ENCODE measurements at regions not wholly inside any gene's neighbourhood (a gene's known extent, or its start where the extent isn't known, plus 50 kb on each side); places are given as distances from the start of the nearest gene placed in this dataset.

DNA sequence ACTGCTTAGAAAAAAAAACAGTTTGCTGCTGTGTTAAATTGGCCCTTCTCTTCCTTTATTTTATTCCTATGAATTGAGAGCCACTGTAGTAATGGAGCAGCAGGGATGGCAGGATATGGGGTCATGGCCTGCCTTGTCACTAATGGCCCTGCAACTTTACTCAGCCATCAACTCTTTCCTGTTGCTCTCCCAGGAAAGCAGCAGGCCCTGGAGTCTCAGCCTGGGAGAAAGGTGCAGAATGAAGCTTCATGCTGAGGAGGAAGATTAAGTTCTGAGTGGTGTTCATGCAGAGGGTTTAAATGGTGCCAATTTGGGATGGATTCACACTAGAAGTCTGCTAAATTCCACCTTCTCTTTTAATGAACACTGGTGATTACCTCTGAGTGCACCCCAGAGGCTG, 285.6 kb downstream of the GPAT3 start:
- TF ChIP-seq L3MBTL2 (conservative IDR thresholded peaks at IDR 0.05) (no peak), ZNF384 (IDR thresholded peaks at IDR 0.05) (no peak), BHLHE40 (IDR thresholded peaks at IDR 0.05; ENCODE audit: borderline replicate concordance) (no peak), FOXM1 (IDR thresholded peaks at IDR 0.05; ENCODE audit: borderline replicate concordance) (no peak), TARDBP (IDR thresholded peaks at IDR 0.05) (no peak), FOXA1 (IDR thresholded peaks at IDR 0.05) (no peak), HDGF (IDR thresholded peaks at IDR 0.05; ENCODE audit: borderline replicate concordance) (no peak), SP1 (IDR thresholded peaks at IDR 0.05) (no peak), FOXK2 (IDR thresholded peaks at IDR 0.05) (no peak), NFRKB (IDR thresholded peaks at IDR 0.05) (no peak), ELF4 (IDR thresholded peaks at IDR 0.05) (no peak), SUZ12 (IDR thresholded peaks at IDR 0.05) (no peak), ARNT (IDR thresholded peaks at IDR 0.05) (no peak)
- TF ChIP-seq, protein P1, sequence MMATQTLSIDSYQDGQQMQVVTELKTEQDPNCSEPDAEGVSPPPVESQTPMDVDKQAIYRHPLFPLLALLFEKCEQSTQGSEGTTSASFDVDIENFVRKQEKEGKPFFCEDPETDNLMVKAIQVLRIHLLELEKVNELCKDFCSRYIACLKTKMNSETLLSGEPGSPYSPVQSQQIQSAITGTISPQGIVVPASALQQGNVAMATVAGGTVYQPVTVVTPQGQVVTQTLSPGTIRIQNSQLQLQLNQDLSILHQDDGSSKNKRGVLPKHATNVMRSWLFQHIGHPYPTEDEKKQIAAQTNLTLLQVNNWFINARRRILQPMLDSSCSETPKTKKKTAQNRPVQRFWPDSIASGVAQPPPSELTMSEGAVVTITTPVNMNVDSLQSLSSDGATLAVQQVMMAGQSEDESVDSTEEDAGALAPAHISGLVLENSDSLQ (IDR thresholded peaks at IDR 0.05), result no peak
- CTCF ChIA-PET, result interaction anchor here (0.9 kb wide), 1 partner anchor 222 kb away, joined by 3 read pairs; no protein-coding TSS in a partner anchor

DNA sequence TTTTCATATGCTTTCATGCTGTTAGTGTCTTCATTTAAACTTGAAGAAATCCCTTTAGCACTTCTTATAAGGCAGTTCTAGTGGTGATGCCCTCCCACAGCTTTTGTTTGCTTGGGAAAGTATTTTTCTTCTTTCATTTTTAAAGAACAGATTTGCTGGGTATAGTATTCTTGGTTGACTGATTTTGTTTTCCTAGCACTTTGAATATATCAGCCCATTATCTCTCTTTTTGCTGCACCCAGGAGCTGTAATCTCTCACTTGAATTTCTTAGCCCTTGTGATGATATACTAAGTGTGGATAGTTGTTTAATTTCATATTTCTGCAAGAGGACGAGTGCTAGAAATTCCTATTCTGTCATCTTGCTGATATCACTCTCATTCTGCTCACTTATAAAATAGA, 283.7 kb downstream of the GPAT3 start:
- ChIA-PET CTCF (no interaction called here), POLR2A (no interaction called here)
- DNase-seq (ENCODE audit: extremely low spot score), result no peak
- TF ChIP-seq ELF4 (IDR thresholded peaks at IDR 0.05) (no peak), ARNT (IDR thresholded peaks at IDR 0.05) (no peak), SP1 (IDR thresholded peaks at IDR 0.05) (no peak), FOXK2 (IDR thresholded peaks at IDR 0.05) (no peak), BHLHE40 (IDR thresholded peaks at IDR 0.05; ENCODE audit: borderline replicate concordance) (no peak), LEF1 (IDR thresholded peaks at IDR 0.05; ENCODE audit: borderline replicate concordance) (no peak)

More for the DNA sequence above, 285.6 kb downstream of the GPAT3 start:
- DNase-seq (ENCODE audit: extremely low spot score), result no peak
- POLR2A ChIA-PET, result no interaction called here

DNA sequence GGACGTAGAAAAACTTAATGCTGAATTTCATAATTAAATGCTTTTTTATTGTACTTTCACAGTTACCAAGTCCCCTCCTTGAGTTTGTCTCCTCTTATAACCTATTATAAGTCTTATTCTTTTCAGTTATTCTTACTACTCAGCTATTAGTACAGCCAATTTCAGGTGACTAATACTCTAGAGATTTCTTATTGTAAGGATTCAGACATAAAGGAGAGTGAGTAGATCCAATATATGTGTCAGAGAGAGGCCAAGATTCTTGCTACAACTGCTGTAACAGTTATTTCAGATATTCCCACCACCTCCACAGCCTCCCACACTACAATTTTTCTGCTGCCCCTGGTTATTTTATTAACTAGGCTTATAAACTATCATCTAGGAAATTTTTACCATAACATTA, 274.5 kb downstream of the GPAT3 start:
- ChIA-PET CTCF (no interaction called here), POLR2A (no interaction called here)
- TF ChIP-seq FOXM1 (IDR thresholded peaks at IDR 0.05; ENCODE audit: borderline replicate concordance) (no peak), NFRKB (IDR thresholded peaks at IDR 0.05) (no peak), ARNT (IDR thresholded peaks at IDR 0.05) (no peak), TARDBP (IDR thresholded peaks at IDR 0.05) (no peak), ELF4 (IDR thresholded peaks at IDR 0.05) (no peak), L3MBTL2 (conservative IDR thresholded peaks at IDR 0.05) (no peak), BHLHE40 (IDR thresholded peaks at IDR 0.05; ENCODE audit: borderline replicate concordance) (no peak)
- TF ChIP-seq, protein P1 (IDR thresholded peaks at IDR 0.05), result no peak
- DNase-seq (ENCODE audit: extremely low spot score), result no peak

DNA sequence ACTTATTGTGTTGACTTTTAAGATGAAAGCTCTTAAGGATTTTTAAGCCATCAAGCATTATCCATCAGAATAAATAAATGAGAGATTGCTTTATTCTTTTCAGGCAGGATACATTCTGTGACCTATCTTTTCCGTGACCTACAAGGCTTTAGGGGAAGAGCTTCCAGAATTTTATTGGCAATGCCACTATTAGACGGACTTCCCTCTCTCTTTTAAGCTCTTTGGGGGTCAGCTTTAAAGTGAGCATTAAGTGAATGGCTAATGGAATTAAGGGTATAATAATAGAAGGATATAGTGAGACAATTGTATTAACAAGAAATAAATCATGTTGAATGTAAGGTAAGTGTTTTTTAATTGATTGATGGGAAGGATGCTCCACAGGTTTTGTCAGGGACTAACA, 273.7 kb downstream of the GPAT3 start:
- TF ChIP-seq BHLHE40 (IDR thresholded peaks at IDR 0.05; ENCODE audit: borderline replicate concordance) (no peak), NFRKB (IDR thresholded peaks at IDR 0.05) (no peak), LEF1 (IDR thresholded peaks at IDR 0.05; ENCODE audit: borderline replicate concordance) (no peak), ELF4 (IDR thresholded peaks at IDR 0.05) (no peak), HDGF (IDR thresholded peaks at IDR 0.05; ENCODE audit: borderline replicate concordance) (no peak), ZNF384 (IDR thresholded peaks at IDR 0.05) (no peak), L3MBTL2 (conservative IDR thresholded peaks at IDR 0.05) (no peak), SUZ12 (IDR thresholded peaks at IDR 0.05) (no peak)
- CTCF ChIA-PET, result no interaction called here
- no peak for DNase-seq (ENCODE audit: extremely low spot score)
- POLR2A ChIA-PET, result no interaction called here

DNA sequence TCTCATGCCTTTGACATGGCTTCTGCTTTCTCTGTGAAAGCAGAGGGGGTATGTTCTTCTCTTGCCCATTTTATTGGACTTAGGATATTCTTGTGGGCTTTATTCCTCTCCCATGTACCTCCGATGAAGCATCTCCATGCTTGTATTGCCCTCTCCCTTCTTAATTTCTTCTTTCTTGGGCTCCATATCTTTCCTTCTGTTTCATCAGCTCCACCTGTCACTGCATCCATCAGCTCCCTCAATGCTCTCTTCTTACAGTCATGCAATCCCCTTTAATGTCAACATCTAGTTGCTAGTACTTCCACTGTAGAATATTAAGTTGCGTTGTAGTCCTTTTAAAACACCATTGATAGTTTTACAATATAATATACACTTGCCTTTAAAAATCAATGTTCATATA, 257.6 kb downstream of the GPAT3 start:
- no peak for DNase-seq (ENCODE audit: extremely low spot score)
- TF ChIP-seq ELF4 (IDR thresholded peaks at IDR 0.05), result no peak
- ChIA-PET POLR2A (no interaction called here), CTCF (no interaction called here)

DNA sequence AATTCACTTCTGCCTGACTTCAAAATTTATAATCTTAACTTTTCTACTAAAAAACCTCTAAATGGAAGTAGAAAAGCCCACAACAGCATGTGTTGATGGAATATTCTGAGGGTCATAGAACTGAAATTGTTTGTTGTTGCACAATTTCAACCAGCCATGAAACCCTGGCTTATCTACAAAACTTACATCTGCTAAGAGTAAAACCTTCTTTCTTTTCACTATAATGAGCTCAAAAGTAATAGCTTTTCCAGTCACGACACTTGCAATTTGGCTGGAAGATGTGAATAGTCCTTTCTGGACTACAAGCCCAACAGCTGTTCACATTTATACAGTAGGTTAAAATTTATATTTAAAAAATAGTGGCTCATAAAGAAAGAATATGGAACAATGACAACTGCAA, 250.0 kb downstream of the GPAT3 start:
- POLR2A ChIA-PET, result no interaction called here
- CTCF ChIA-PET, result no interaction called here
- DNase-seq (ENCODE audit: extremely low spot score), result no peak
- TF ChIP-seq TARDBP (IDR thresholded peaks at IDR 0.05) (no peak), NFRKB (IDR thresholded peaks at IDR 0.05) (no peak), SP1 (IDR thresholded peaks at IDR 0.05) (no peak), FOXK2 (IDR thresholded peaks at IDR 0.05) (no peak), LEF1 (IDR thresholded peaks at IDR 0.05; ENCODE audit: borderline replicate concordance) (no peak), ELF4 (IDR thresholded peaks at IDR 0.05) (no peak), ARNT (IDR thresholded peaks at IDR 0.05) (no peak), FOXM1 (IDR thresholded peaks at IDR 0.05; ENCODE audit: borderline replicate concordance) (no peak), ZNF384 (IDR thresholded peaks at IDR 0.05) (no peak), HDGF (IDR thresholded peaks at IDR 0.05; ENCODE audit: borderline replicate concordance) (no peak), L3MBTL2 (conservative IDR thresholded peaks at IDR 0.05) (no peak), BHLHE40 (IDR thresholded peaks at IDR 0.05; ENCODE audit: borderline replicate concordance) (no peak), FOXA1 (IDR thresholded peaks at IDR 0.05) (no peak), SUZ12 (IDR thresholded peaks at IDR 0.05) (no peak), CTBP1 (IDR thresholded peaks at IDR 0.05; ENCODE audit: borderline replicate concordance) (no peak)
- TF ChIP-seq, protein P1 (IDR thresholded peaks at IDR 0.05), result no peak

DNA sequence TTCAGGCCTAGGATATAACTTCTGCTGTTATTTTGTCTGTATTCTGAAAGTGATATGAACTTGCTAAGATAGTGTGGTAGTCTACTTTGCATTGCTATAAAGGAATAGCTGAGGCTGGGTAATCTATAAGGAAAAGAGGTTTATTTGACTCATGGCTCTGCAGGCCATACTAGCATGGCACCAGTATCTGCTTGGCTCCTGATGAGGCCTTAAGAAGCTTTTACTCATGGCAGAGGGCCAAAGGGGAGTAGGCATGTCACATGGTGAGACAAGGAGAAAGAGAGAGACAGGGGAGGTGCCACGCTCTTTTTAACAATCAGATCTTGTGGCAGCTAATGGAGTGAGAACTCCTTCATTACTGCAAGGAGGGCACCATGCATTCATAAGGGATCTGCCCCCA, 247.3 kb downstream of the GPAT3 start:
- no peak for TF ChIP-seq HDGF (IDR thresholded peaks at IDR 0.05; ENCODE audit: borderline replicate concordance)
- no peak for TF ChIP-seq SP1 (IDR thresholded peaks at IDR 0.05)
- no peak for TF ChIP-seq L3MBTL2 (conservative IDR thresholded peaks at IDR 0.05)
- no peak for TF ChIP-seq FOXA1 (IDR thresholded peaks at IDR 0.05)
- TF ChIP-seq ELF4 (IDR thresholded peaks at IDR 0.05), result no peak
- no peak for TF ChIP-seq ARNT (IDR thresholded peaks at IDR 0.05)
- TF ChIP-seq, protein P1 (IDR thresholded peaks at IDR 0.05), result no peak
- TF ChIP-seq ZNF384 (IDR thresholded peaks at IDR 0.05), result no peak
- TF ChIP-seq SUZ12 (IDR thresholded peaks at IDR 0.05), result no peak
- TF ChIP-seq LEF1 (IDR thresholded peaks at IDR 0.05; ENCODE audit: borderline replicate concordance), result no peak
- no peak for TF ChIP-seq NFRKB (IDR thresholded peaks at IDR 0.05)
- TF ChIP-seq FOXK2 (IDR thresholded peaks at IDR 0.05), result no peak
- TF ChIP-seq FOXM1 (IDR thresholded peaks at IDR 0.05; ENCODE audit: borderline replicate concordance), result no peak
- POLR2A ChIA-PET, result no interaction called here
- DNase-seq (ENCODE audit: extremely low spot score), result no peak
- CTCF ChIA-PET, result no interaction called here
